PFSK-1 (cell line): ENCODE measurements at regions not wholly inside any gene's neighbourhood (a gene's known extent, or its start where the extent isn't known, plus 50 kb on each side); places are given as distances from the start of the nearest gene placed in this dataset.

Source experiments
- FOXP2 ChIP-seq: optimal IDR thresholded peaks from 2 replicates; pipeline ENCODE3; 2011; ENCODE audit warnings: borderline replicate concordance, control low read depth, inconsistent platforms; ENCODE audit not compliant: insufficient read depth; ENCODE audit errors: extremely low read length, extremely low read depth
- POLR2AphosphoS5 ChIP-seq: IDR thresholded peaks from 2 replicates; pipeline ENCODE4 v1.6.1; 2012; ENCODE audit warnings: low read depth, mild to moderate bottlenecking, control low read depth, low read length, moderate library complexity
- SIN3A ChIP-seq: IDR thresholded peaks from 2 replicates; pipeline ENCODE4 v1.6.1; 2012; ENCODE audit warnings: mild to moderate bottlenecking, low read length, moderate library complexity, borderline replicate concordance; ENCODE audit not compliant: insufficient read depth
- TAF1 ChIP-seq: IDR thresholded peaks from 2 replicates; pipeline ENCODE4 v1.6.1; 2012; ENCODE audit warnings: low read length, control low read depth, borderline replicate concordance; ENCODE audit not compliant: insufficient read depth
- TF ChIP-seq, protein P1 (sequence below), 2 experiments: IDR thresholded peaks; 2 replicates each; pipeline versions ENCODE4 v1.6.1 to v1.8.0; 2011 to 2012; ENCODE audit warnings: low read depth in 2 of 2, low read length in 2 of 2, control low read depth in 1 of 2, inconsistent platforms in 1 of 2, mild to moderate bottlenecking in 1 of 2, moderate library complexity in 1 of 2; ENCODE audit not compliant: insufficient read depth in 1 of 2

DNA sequence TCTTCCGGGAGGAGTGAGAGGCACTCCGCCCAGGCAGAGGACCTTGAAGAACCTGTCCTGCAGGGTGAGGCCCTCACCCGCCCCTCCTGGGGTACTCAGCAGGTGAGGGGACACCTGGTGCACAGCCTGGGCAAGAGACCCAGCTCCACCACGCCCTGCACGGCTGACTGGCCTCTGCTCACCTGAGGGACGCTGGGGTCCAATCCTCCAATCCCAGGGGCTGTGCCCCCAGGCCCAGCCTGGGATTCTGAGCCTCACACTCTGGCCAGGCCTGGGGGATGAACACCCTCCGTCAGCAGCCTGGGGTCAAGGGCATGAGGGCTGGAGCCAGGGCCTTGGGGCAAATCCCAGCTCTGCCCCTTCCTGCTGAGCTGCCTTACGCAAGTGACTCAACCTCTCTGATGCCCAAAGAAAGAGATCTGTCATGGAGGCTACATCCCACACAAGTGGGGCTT lies 149.9 kb upstream of the PTPN1 start:
- TF ChIP-seq FOXP2 (no peak), POLR2AphosphoS5 (no peak), TAF1 (no peak), SIN3A (no peak)
- TF ChIP-seq, protein P1, sequence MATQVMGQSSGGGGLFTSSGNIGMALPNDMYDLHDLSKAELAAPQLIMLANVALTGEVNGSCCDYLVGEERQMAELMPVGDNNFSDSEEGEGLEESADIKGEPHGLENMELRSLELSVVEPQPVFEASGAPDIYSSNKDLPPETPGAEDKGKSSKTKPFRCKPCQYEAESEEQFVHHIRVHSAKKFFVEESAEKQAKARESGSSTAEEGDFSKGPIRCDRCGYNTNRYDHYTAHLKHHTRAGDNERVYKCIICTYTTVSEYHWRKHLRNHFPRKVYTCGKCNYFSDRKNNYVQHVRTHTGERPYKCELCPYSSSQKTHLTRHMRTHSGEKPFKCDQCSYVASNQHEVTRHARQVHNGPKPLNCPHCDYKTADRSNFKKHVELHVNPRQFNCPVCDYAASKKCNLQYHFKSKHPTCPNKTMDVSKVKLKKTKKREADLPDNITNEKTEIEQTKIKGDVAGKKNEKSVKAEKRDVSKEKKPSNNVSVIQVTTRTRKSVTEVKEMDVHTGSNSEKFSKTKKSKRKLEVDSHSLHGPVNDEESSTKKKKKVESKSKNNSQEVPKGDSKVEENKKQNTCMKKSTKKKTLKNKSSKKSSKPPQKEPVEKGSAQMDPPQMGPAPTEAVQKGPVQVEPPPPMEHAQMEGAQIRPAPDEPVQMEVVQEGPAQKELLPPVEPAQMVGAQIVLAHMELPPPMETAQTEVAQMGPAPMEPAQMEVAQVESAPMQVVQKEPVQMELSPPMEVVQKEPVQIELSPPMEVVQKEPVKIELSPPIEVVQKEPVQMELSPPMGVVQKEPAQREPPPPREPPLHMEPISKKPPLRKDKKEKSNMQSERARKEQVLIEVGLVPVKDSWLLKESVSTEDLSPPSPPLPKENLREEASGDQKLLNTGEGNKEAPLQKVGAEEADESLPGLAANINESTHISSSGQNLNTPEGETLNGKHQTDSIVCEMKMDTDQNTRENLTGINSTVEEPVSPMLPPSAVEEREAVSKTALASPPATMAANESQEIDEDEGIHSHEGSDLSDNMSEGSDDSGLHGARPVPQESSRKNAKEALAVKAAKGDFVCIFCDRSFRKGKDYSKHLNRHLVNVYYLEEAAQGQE (IDR thresholded peaks at IDR 0.05; ENCODE audit: insufficient read depth in 1 of 2, low read depth in 2 of 2, low read length in 2 of 2), result no peak

DNA sequence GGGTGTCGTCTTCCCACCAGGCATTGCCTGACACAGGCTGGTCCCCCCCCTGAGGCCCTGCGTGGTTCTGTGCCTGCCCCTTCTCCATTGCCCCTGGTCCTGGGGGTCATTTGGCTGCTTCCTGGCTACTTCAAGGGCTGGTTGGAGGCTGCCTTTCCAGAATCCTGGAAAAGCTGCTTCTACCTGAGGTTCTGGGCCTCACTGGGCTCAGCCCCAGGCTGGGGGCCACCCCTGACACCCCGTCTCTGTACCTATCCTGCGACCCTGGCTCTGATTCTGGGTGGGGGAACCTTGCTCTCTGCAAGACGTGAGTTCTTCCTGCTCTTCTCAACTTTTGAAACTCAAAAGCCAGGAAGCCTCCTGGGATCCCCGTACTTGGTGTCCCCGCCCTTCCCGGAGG lies 149.3 kb upstream of the PTPN1 start:
- TF ChIP-seq SIN3A, result no peak
- TF ChIP-seq, protein P1 (IDR thresholded peaks at IDR 0.05; ENCODE audit: insufficient read depth in 1 of 2, low read depth in 2 of 2, low read length in 2 of 2), result no peak
- no peak for TF ChIP-seq FOXP2
- no peak for TF ChIP-seq TAF1
- TF ChIP-seq POLR2AphosphoS5, result no peak

DNA sequence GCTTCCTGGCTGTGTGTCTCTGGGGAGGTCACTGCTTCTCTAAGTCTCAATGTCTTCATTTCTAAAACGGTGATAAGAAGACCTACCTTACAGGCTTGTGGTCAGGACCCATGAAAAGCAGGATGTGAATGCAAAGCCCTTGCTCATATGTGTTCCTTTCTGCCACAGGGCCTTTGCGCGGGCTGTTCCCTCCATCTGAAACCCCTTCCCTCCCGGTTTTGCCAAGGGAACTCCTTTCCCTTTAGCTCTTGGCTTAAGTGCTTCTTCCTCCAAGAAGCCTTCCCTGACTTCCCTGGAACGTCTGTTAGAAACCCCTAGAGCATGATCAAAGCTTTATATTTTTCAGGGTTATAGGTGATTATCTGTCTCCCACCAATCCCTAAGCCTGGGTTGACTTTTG lies 147.2 kb upstream of the PTPN1 start:
- TF ChIP-seq, protein P1 (IDR thresholded peaks at IDR 0.05; ENCODE audit: insufficient read depth in 1 of 2, low read depth in 2 of 2, low read length in 2 of 2), result no peak
- TF ChIP-seq TAF1, result no peak
- no peak for TF ChIP-seq SIN3A
- no peak for TF ChIP-seq POLR2AphosphoS5
- no peak for TF ChIP-seq FOXP2

DNA sequence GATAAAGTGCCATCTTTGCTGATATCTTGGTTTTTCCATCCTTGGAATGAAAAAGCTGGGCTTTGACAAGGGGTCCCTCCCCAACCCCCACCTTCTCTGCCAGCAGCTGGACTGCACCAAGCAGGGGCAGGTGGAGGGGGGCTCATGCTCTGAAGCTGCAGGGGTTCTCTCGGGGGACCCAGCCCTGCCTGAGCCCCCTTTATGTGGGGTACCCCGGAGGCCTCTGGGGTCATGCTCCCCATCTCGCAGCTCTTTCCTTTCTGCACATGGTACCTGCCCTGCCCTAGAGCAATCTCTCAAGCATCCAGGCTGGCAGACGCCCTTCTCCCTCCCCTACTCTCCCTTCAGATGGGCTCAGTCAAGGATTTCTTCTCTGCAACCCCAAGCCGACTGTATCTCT lies 146.7 kb upstream of the PTPN1 start:
- TF ChIP-seq POLR2AphosphoS5, result no peak
- no peak for TF ChIP-seq TAF1
- TF ChIP-seq, protein P1 (IDR thresholded peaks at IDR 0.05; ENCODE audit: insufficient read depth in 1 of 2, low read depth in 2 of 2, low read length in 2 of 2), result no peak
- no peak for TF ChIP-seq FOXP2

DNA sequence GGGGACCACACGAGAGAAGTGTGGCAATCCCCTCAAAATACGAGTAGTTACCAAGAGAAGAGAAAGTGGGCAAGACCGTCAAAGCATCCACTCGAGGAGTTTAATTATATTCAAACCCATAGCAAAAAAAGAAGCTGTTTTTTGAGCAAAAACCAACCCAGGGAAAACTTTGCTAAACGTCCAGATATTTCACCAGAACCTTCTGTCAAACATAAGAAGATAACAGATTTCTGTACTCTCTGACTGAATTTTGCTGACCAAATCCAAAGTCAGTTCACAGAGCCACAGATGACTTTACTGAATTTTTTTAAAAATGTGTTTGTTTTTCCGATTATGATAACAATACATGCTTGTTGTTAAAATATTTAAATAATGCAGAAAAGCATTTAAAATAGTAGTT lies 145.6 kb upstream of the PTPN1 start:
- TF ChIP-seq POLR2AphosphoS5 (no peak), FOXP2 (no peak), SIN3A (no peak), TAF1 (no peak)
- TF ChIP-seq, protein P1 (IDR thresholded peaks at IDR 0.05; ENCODE audit: insufficient read depth in 1 of 2, low read depth in 2 of 2, low read length in 2 of 2), result no peak
